GM18505 (cell line): ENCODE measurements at regions not wholly inside any gene's neighbourhood (a gene's known extent, or its start where the extent isn't known, plus 50 kb on each side); places are given as distances from the start of the nearest gene placed in this dataset.

Source experiments
- ATAC-seq: cut with Tn5 transposase; IDR thresholded peaks from one replicate; pipeline ENCODE4 v1.9.1; 2021; ENCODE audit not compliant: unreplicated experiment
- POLR2A ChIP-seq: IDR thresholded peaks from 4 replicates; pipeline ENCODE4 v1.6.1; 2011; ENCODE audit warnings: borderline replicate concordance; ENCODE audit not compliant: insufficient read depth, insufficient read length; ENCODE audit errors: extremely low read depth

- no peak for TF ChIP-seq POLR2A
- no peak for ATAC-seq
Observed at GRCh38 chr21:28380241-28380640, 612.4 kb downstream of the LTN1 start.

GRCh38 chr21:28378026-28378425 lies 614.7 kb downstream of the LTN1 start:
- no peak for TF ChIP-seq POLR2A
- no peak for ATAC-seq

GRCh38 chr21:28375708-28376385 lies 616.8 kb downstream of the LTN1 start:
- ATAC-seq: no peak
- no peak for TF ChIP-seq POLR2A

- ATAC-seq: no peak
- TF ChIP-seq POLR2A: no peak
Observed at GRCh38 chr21:28374881-28375280, 617.8 kb downstream of the LTN1 start.

- TF ChIP-seq POLR2A: no peak
- ATAC-seq: no peak
Observed at GRCh38 chr21:28371713-28372112, 621.0 kb downstream of the LTN1 start.

- no peak for TF ChIP-seq POLR2A
- no peak for ATAC-seq
Observed at GRCh38 chr21:28359300-28359699, 633.4 kb downstream of the LTN1 start.

- no peak for ATAC-seq
- no peak for TF ChIP-seq POLR2A
Observed at GRCh38 chr21:28358702-28359101, 634.0 kb downstream of the LTN1 start.

- ATAC-seq: no peak
- TF ChIP-seq POLR2A: no peak
Observed at GRCh38 chr21:28358170-28358569, 634.5 kb downstream of the LTN1 start.

- TF ChIP-seq POLR2A: no peak
- no peak for ATAC-seq
Observed at GRCh38 chr21:28357743-28358142, 634.9 kb downstream of the LTN1 start.

- no peak for ATAC-seq
- no peak for TF ChIP-seq POLR2A
Observed at GRCh38 chr21:28356422-28356821, 636.3 kb downstream of the LTN1 start.

GRCh38 chr21:28345934-28346333 lies 646.7 kb downstream of the LTN1 start:
- no peak for TF ChIP-seq POLR2A
- ATAC-seq: no peak

- TF ChIP-seq POLR2A: no peak
- ATAC-seq: no peak
Observed at GRCh38 chr21:28344985-28345384, 647.7 kb downstream of the LTN1 start.

- no peak for ATAC-seq
- TF ChIP-seq POLR2A: no peak
Observed at GRCh38 chr21:28342212-28342810, 650.4 kb downstream of the LTN1 start.

- ATAC-seq: no peak
- no peak for TF ChIP-seq POLR2A
Observed at GRCh38 chr21:28339403-28339802, 653.3 kb downstream of the LTN1 start.
